ENCODE measurements at regions not wholly inside any gene's neighbourhood (a gene's known extent, or its start where the extent isn't known, plus 50 kb on each side); places are given as distances from the start of the nearest gene placed in this dataset.

GRCh38 chr9:82308836-82309235, 320.3 kb downstream of the SPATA31D1 start:
- TF ChIP-seq CTCF (IDR thresholded peaks at IDR 0.05) (no peak), EZH2phosphoT487 (IDR thresholded peaks at IDR 0.05) (no peak), EZH2 (IDR thresholded peaks at IDR 0.05) (no peak)
